GM12874 (cell line): ENCODE measurements at regions not wholly inside any gene's neighbourhood (a gene's known extent, or its start where the extent isn't known, plus 50 kb on each side); places are given as distances from the start of the nearest gene placed in this dataset.

Experiments
- CTCF ChIP-seq: IDR thresholded peaks from 2 replicates; pipeline ENCODE4 v1.5.1; 2011; ENCODE audit warnings: low read depth, mild to moderate bottlenecking, control low read depth, low read length, moderate library complexity; ENCODE audit not compliant: insufficient read depth

- no peak for TF ChIP-seq CTCF
Measured at GRCh38 chr1:58857680-58858673, 74.1 kb upstream of the JUN start.

GRCh38 chr1:58859769-58860485 lies 76.1 kb upstream of the JUN start:
- TF ChIP-seq CTCF: no peak

- TF ChIP-seq CTCF: no peak
Measured at GRCh38 chr1:58861076-58861475, 77.2 kb upstream of the JUN start.

GRCh38 chr1:58861506-58861905 lies 77.7 kb upstream of the JUN start:
- no peak for TF ChIP-seq CTCF

GRCh38 chr1:58862728-58863385 lies 79.0 kb upstream of the JUN start:
- no peak for TF ChIP-seq CTCF

GRCh38 chr1:58864654-58865053 lies 80.8 kb upstream of the JUN start:
- no peak for TF ChIP-seq CTCF

- no peak for TF ChIP-seq CTCF
Measured at GRCh38 chr1:58866578-58866977, 82.7 kb upstream of the JUN start.
